Astrocyte (in vitro differentiated cells and primary cell): ENCODE measurements at regions not wholly inside any gene's neighbourhood (a gene's known extent, or its start where the extent isn't known, plus 50 kb on each side); places are given as distances from the start of the nearest gene placed in this dataset.

Experiments
- DNase-seq: peaks from one replicate; pipeline ENCODE4 v3.0.0-alpha.2; 2010; ENCODE audit warnings: low read depth
- FAIRE-seq: peaks from 2 replicates; lab custom pipeline; 2011; peaks lifted over from hg19 to GRCh38; lab: Jason Lieb, UNC
- H2AFZ ChIP-seq: 2 replicates; pipeline ENCODE4 v1.6.0; 2012; ENCODE audit warnings: low read depth, low read length, inconsistent platforms
- H3K27ac ChIP-seq: 2 replicates; pipeline ENCODE4 v1.5.1; 2011; ENCODE audit warnings: low read depth, low read length, inconsistent platforms
- H3K27me3 ChIP-seq: 2 replicates; pipeline ENCODE4 v1.6.0; 2011; ENCODE audit warnings: low read length, inconsistent platforms; ENCODE audit not compliant: insufficient read depth
- H3K36me3 ChIP-seq: 2 replicates; pipeline ENCODE4 v1.5.1; 2011; ENCODE audit warnings: low read length, inconsistent platforms; ENCODE audit not compliant: insufficient read depth
- H3K4me1 ChIP-seq: 2 replicates; pipeline ENCODE4 v1.5.1; 2011; ENCODE audit warnings: low read length, inconsistent platforms; ENCODE audit not compliant: insufficient read depth
- H3K4me2 ChIP-seq: 2 replicates; pipeline ENCODE4 v1.6.0; 2012; ENCODE audit warnings: low read length, inconsistent platforms
- H3K4me3 ChIP-seq: 2 replicates; pipeline ENCODE4 v1.5.1; 2011; ENCODE audit warnings: low read depth, mild to moderate bottlenecking, low read length, inconsistent platforms; ENCODE audit not compliant: insufficient read depth
- H3K79me2 ChIP-seq: 2 replicates; pipeline ENCODE4 v1.6.0; 2012; ENCODE audit warnings: mild to moderate bottlenecking, low read length, inconsistent platforms; ENCODE audit not compliant: insufficient read depth
- H3K9ac ChIP-seq: 2 replicates; pipeline ENCODE4 v1.6.0; 2012; ENCODE audit warnings: mild to moderate bottlenecking, low read length, inconsistent platforms
- H3K9me3 ChIP-seq: 2 replicates; pipeline ENCODE4 v1.5.1; 2012; ENCODE audit warnings: low read depth, mild to moderate bottlenecking, low read length, inconsistent platforms; ENCODE audit not compliant: insufficient read depth
- H4K20me1 ChIP-seq: 2 replicates; pipeline ENCODE4 v1.6.0; 2012; ENCODE audit warnings: low read length, inconsistent platforms; ENCODE audit not compliant: insufficient read depth
- H3K27ac Mint-ChIP-seq: one replicate; pipeline ENCODE4 v1.8.0; 2021; ENCODE audit warnings: mild to moderate bottlenecking, mixed read lengths; ENCODE audit not compliant: unreplicated experiment
- H3K27me3 Mint-ChIP-seq: one replicate; pipeline ENCODE4 v1.8.0; 2021; ENCODE audit warnings: low read depth, mixed read lengths; ENCODE audit not compliant: unreplicated experiment
- H3K36me3 Mint-ChIP-seq: one replicate; pipeline ENCODE4 v1.8.0; 2021; ENCODE audit warnings: low read depth, mixed read lengths; ENCODE audit not compliant: unreplicated experiment
- H3K4me1 Mint-ChIP-seq: one replicate; pipeline ENCODE4 v1.8.0; 2021; ENCODE audit warnings: low read depth, mixed read lengths; ENCODE audit not compliant: unreplicated experiment
- H3K4me3 Mint-ChIP-seq: one replicate; pipeline ENCODE4 v1.8.0; 2021; ENCODE audit warnings: mild to moderate bottlenecking, moderate library complexity, mixed read lengths; ENCODE audit not compliant: unreplicated experiment
- H3K9me3 Mint-ChIP-seq: one replicate; pipeline ENCODE4 v1.8.0; 2021; ENCODE audit warnings: mild to moderate bottlenecking, mixed read lengths; ENCODE audit not compliant: unreplicated experiment
- EZH2 ChIP-seq: IDR thresholded peaks from 2 replicates; pipeline ENCODE4 v1.6.1; 2012; ENCODE audit warnings: mild to moderate bottlenecking, low read length, inconsistent platforms; ENCODE audit not compliant: insufficient read depth
- TF ChIP-seq, protein P1 (sequence below): IDR thresholded peaks from 2 replicates; pipeline ENCODE4 v1.5.1; 2011; ENCODE audit warnings: low read depth, mild to moderate bottlenecking, inconsistent platforms, low read length, moderate library complexity; ENCODE audit not compliant: insufficient read depth

GRCh38 chr6:122124908-122125307, 274.5 kb upstream of the HSF2 start:
- Histone ChIP-seq H3K9ac (no peak overlapping the region), H3K79me2 (no peaks in the 10 kb centered on the region), H4K20me1 (no peaks in the 10 kb centered on the region), H3K4me1 (no peaks in the 10 kb centered on the region), H3K27me3 (no peaks in the 10 kb centered on the region), H3K27ac (no peak overlapping the region), H3K36me3 (no peaks in the 10 kb centered on the region), H3K9me3 (no peaks in the 10 kb centered on the region), H2AFZ (no peak overlapping the region), H3K4me3 (no peak overlapping the region), H3K4me2 (no peak overlapping the region)
- DNase-seq (no peak), FAIRE-seq (no peak)
- peaks cover 3% of the 10 kb centered on the region for H3K4me1 Mint-ChIP-seq
- no peak overlapping the region for H3K27ac Mint-ChIP-seq
- H3K4me3 Mint-ChIP-seq = no peak overlapping the region
- no peaks in the 10 kb centered on the region for H3K27me3 Mint-ChIP-seq
- TF ChIP-seq EZH2 = no peak
- TF ChIP-seq, protein P1, sequence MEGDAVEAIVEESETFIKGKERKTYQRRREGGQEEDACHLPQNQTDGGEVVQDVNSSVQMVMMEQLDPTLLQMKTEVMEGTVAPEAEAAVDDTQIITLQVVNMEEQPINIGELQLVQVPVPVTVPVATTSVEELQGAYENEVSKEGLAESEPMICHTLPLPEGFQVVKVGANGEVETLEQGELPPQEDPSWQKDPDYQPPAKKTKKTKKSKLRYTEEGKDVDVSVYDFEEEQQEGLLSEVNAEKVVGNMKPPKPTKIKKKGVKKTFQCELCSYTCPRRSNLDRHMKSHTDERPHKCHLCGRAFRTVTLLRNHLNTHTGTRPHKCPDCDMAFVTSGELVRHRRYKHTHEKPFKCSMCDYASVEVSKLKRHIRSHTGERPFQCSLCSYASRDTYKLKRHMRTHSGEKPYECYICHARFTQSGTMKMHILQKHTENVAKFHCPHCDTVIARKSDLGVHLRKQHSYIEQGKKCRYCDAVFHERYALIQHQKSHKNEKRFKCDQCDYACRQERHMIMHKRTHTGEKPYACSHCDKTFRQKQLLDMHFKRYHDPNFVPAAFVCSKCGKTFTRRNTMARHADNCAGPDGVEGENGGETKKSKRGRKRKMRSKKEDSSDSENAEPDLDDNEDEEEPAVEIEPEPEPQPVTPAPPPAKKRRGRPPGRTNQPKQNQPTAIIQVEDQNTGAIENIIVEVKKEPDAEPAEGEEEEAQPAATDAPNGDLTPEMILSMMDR = no peak
- H3K36me3 Mint-ChIP-seq = no peaks in the 10 kb centered on the region
- no peaks in the 10 kb centered on the region for H3K9me3 Mint-ChIP-seq

DNA sequence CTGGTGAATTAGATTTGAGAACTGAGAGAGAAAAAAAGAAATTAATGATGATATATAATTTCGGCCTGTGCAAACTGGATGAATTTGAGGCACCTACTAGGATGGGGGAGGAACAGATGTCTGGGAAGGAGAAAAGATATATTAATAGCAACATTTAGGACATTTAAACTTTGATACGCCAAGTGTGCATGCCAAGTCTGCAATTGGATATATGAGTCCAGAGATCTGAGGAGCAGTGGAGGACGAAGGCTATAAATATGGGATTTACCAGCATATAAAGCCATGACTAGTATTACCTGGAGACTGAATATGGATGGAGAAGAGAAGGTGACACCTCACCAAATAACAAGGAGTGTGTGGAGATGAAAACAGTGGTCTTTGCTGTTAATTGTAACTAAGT, 272.6 kb upstream of the HSF2 start:
- DNase-seq (no peak), FAIRE-seq (no peak)
- H3K27ac ChIP-seq = no peak overlapping the region
- no peak overlapping the region for H3K27ac Mint-ChIP-seq
- H3K4me1 ChIP-seq = no peaks in the 10 kb centered on the region
- H3K36me3 Mint-ChIP-seq = no peaks in the 10 kb centered on the region
- no peaks in the 10 kb centered on the region for H3K79me2 ChIP-seq
- H2AFZ ChIP-seq = no peak overlapping the region
- H3K9me3 Mint-ChIP-seq = no peaks in the 10 kb centered on the region
- no peaks in the 10 kb centered on the region for H3K9me3 ChIP-seq
- no peak overlapping the region for H3K4me3 ChIP-seq
- H4K20me1 ChIP-seq = no peaks in the 10 kb centered on the region
- no peaks in the 10 kb centered on the region for H3K27me3 Mint-ChIP-seq
- H3K4me2 ChIP-seq = no peak overlapping the region
- no peak overlapping the region for H3K9ac ChIP-seq
- H3K27me3 ChIP-seq = no peaks in the 10 kb centered on the region
- H3K4me3 Mint-ChIP-seq = no peak overlapping the region
- no peaks in the 10 kb centered on the region for H3K36me3 ChIP-seq
- TF ChIP-seq, protein P1 = no peak
- no peak for TF ChIP-seq EZH2
- peaks cover 3% of the 10 kb centered on the region for H3K4me1 Mint-ChIP-seq

DNA sequence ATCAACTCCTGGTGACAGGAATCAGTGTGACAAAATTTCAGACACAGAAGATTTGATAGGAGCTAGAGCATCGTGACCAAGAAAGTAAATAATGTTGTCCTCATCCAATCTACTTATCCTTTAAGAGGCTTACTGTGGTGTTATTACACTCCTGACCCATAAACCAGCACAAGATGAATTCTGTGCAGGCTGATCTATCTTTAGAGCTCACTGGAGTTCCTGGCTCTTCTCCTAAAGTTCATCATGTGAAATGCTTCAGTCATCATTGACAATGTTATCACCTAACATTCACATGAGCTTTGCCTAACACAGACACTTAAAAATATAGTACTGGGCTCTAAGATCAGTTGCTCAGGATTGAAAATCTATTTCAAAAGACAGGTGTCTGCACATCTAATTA, 271.0 kb upstream of the HSF2 start:
- H3K79me2 ChIP-seq = no peaks in the 10 kb centered on the region
- FAIRE-seq = no peak
- Mint-ChIP-seq H3K9me3 (no peaks in the 10 kb centered on the region), H3K27me3 (no peaks in the 10 kb centered on the region), H3K27ac (no peak overlapping the region), H3K4me1 (peaks cover 3% of the 10 kb centered on the region), H3K36me3 (no peaks in the 10 kb centered on the region), H3K4me3 (no peak overlapping the region)
- no peaks in the 10 kb centered on the region for H4K20me1 ChIP-seq
- no peak overlapping the region for H3K4me2 ChIP-seq
- H3K27ac ChIP-seq = no peak overlapping the region
- TF ChIP-seq EZH2 = no peak
- TF ChIP-seq, protein P1 = no peak
- no peak overlapping the region for H3K4me3 ChIP-seq
- H3K9ac ChIP-seq = no peak overlapping the region
- no peaks in the 10 kb centered on the region for H3K27me3 ChIP-seq
- no peaks in the 10 kb centered on the region for H3K4me1 ChIP-seq
- no peak for DNase-seq
- no peaks in the 10 kb centered on the region for H3K9me3 ChIP-seq
- H3K36me3 ChIP-seq = no peaks in the 10 kb centered on the region
- H2AFZ ChIP-seq = no peak overlapping the region
